NCI-H69 (cell line): ENCODE measurements at regions not wholly inside any gene's neighbourhood (a gene's known extent, or its start where the extent isn't known, plus 50 kb on each side); places are given as distances from the start of the nearest gene placed in this dataset.
"Not testable (repeated sequence)": the region's sequence is repeated elsewhere in the genome, so short reads cannot be mapped to it uniquely, and the experiment has no call there.

Experiments
- DNase-seq: peaks from one replicate; lab custom pipeline; 2025; lab: John Stamatoyannopoulos, UW

DNA sequence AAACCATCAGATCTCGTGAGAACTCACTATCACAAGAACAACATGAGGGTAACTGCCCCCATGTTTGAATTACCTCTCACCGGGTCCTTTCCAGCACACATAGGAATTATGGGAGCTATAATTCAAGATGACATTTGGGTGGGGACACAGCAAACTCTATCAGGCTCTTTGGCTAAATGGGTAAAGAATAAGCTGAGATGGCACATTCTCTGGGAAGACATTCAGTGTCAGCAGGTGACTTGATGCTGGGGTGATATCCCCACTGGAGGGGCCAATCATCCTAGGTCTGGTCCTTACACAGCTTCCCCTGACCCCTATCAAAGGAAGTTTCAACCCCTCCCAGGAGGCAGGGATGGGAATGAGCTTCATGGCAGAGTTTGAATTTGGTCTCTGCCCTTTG lies 664.0 kb upstream of the EEF2KMT start:
- no peak for DNase-seq

DNA sequence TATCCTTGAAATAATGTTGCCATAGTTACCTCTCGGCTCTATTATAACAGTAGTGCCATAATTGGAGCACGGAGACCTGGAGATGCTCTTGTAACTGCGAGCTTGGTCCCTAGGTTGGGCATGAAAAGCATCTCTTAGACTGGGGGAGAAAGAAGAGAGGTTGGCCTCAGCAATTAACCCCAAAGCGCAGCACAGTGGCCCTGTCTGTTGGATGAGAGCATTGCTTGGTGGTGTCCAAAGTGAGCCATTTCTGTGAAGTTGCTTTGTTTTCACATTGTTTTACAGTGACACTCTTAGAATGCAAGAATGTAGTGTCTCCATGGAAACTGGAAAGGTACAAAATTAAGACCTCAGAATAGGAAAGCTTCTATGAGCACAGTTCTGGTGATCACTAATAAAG lies 660.7 kb upstream of the EEF2KMT start:
- DNase-seq: no peak

DNA sequence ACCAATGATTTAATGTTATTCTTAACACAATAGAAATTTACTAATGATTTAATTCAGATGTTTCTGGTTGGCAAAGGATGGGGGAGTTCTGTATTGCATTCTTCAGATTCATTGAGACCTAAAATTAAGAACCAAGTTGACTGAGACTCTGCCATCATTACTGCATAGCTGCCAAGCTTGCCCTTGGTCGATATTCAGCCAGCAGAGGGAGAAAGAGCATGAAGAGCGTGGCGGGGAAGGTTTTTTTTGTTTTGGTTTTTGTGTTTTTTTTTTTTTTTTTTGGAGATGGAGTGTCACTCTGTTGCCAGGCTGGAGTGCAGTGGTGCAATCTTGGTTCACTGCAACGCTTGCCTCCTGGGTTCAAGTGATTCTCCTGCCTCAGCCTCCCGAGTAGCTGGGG lies 659.4 kb upstream of the EEF2KMT start:
- DNase-seq: peak; percentile 3

DNA sequence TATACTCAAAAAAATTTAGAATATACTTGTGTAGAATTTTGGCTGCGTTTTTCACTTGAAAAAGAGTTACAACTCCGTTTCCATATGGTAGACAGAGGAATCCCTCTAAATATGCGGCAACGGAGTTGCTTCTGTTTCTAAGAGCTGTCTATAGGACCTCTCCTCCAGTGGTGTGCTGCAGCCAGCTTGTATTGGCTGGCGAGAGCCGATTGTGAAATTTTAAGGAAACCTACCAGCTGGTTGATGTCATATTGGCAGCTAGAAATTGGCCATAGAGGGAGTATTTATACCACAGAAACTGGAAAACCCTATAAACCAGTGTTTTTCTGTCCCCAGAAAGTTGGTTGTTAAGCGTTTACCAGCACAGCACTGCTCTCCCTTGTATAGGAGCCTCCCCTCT lies 655.8 kb upstream of the EEF2KMT start:
- DNase-seq: no peak

DNA sequence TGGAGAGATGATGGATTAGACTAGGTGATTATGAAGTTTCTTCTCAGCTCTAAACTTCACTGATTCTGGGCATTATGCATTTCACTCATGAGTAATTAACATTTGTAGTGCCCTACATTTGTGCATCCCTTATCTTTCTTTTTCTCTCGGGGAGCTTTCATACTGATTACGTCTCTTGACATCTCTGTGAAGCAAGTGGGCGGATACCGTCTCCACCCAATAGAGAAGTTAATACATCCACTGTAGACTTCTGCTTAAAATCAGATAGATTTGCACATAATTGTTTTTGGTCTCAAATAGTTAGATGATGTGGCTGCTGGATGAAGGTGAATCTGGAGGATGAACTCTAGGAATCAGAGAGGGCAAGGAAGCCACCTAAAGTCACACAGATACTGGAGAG lies 653.6 kb upstream of the EEF2KMT start:
- no peak for DNase-seq

DNA sequence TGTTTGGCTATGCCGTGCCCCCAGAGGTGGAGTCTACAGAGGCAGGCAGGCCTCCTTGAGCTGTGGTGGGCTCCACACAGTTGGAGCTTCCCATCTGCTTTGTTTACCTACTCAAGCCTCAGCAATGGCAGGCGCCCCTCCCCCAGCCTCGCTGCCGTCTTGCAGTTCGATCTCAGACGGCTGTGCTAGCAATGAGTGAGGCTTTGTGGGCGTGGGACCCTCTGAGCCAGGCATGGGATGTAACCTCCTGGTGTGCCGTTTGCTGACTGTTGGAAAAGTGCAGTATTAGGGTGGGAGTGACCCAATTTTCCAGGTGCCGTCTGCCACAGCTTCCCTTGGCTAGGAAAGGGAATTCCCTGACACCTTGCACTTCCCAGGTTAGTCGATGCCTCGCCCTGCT lies 652.8 kb upstream of the EEF2KMT start:
- not testable (repeated sequence) for DNase-seq

DNA sequence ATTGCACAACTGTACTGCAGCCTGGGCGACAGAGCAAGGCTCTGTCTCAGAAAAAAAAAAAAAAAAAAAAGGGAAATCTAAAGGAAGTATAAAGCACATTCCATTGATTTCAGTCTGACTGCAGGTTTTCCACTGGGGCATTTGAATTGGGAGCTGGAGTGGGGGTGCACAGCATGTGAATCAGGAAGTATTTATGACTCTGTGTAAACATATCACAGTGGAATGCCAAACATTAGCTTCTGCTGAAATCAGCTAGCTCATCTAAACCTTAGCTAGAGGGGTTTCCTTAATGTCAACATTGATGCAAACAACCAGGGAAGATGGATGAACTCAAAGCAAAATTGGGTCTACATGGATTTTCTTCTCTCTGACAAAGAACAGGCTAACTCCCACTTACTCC lies 641.0 kb upstream of the EEF2KMT start:
- DNase-seq: no peak

DNA sequence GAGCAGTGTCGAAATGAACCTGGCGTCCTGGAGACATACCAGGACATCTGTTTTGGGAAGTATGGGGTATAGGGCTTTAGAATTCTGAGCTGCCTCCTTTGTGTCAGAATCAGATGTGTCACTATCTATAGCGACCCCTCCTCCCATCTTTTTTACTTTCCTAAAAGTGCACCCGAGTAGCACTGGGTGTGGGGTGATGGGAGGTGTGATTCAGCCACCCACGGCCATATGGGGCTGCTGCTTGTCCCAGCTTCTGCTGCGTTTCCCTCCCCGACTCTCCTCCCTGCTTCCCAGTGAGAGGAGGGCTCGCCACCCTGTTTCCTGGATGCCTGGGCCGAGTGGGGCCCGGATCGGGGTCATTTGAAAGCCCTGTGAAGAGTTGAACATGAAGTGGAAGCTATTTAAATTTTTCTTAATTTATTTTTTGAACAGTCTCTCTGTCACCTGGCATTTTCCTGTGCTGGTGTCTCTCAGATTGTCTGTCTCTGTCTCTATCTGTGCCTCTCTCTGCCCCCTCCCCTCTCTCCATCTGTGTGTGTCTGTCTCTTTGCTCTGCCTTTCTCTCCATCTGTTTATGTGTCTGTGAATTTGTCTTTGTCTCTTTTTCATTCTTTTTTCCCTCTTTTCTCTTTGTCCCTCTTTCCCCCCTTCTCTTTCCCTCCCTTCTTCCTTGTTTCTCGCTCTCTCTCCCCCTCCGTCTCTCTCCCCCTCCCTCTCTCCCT lies 638.8 kb upstream of the EEF2KMT start:
- no peak for DNase-seq

DNA sequence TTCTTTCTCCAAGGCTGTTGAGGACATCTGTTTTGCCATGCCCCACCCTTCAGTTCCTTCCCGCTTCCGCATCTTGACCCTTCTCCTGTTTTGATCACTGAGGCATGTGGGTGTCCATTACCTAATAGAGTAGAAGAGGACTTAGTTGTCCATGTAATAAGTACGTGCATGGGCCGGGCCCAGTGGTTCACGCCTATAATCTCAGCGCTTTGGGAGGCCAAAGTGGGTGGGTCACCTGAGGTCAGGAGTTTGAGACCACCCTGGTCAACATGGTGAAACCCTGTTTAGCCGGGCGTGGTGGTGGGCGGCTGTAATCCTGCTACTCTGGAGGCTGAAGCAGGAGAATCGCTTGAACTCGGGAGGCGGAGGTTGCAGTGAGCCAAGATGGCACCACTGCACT lies 637.8 kb upstream of the EEF2KMT start:
- no peak for DNase-seq

DNA sequence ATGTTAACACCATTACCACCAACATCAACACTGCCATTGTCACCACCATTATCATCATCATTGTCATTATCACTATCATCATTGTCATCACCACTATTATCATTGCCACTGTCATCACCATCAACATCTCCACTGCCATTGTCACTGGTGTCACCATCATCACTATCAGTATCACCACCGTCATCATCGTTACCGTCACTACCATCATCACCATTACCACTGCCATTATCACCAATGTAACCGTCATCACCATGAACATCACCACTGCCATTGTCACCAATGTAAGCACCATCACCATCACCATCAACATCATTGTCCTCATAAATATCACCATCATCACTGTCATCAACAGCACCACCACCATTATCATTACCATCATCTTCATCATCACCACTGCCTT lies 633.2 kb upstream of the EEF2KMT start:
- DNase-seq: no peak

DNA sequence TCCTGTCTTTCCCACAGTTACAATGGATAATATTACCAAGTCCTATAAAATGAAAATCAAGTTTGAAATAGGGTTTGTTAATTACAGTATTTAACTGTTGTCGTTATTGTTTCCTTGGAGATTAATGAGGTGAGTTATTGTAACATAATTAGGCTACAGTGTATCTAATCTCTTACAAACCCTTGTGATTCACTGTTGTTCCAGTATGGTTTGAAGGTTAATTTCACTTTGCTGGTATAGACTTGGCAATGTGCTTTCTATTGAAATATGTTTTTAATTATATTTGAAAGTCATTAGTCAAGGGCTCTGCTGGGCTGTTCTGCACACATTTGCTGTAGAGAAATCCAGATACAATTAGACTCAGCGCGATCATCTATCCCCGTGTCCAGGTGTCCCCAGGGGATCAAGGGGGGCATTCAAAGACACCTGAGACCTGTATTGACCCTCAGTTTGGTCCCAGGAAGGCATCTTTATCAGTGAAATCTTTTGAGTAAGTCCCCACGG lies 624.6 kb upstream of the EEF2KMT start:
- DNase-seq: peak; percentile 21

DNA sequence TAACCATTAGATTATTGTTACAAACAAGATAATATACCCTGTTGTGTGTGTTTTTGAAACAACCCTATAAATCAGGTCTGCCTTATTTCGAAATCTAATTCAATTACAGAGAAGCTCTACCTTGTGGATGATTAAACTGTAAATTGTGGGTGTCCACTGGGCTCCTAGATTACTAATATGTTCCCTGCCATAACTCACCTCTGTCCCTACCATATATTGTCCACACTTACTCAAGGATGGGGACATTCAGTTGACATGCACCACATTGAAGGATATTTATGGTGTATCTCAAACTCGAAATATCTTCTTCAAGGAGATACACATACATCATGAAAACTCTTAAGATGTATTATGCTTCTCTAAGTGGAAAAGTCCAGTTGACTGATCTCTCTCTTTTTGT lies 617.6 kb upstream of the EEF2KMT start:
- no peak for DNase-seq

DNA sequence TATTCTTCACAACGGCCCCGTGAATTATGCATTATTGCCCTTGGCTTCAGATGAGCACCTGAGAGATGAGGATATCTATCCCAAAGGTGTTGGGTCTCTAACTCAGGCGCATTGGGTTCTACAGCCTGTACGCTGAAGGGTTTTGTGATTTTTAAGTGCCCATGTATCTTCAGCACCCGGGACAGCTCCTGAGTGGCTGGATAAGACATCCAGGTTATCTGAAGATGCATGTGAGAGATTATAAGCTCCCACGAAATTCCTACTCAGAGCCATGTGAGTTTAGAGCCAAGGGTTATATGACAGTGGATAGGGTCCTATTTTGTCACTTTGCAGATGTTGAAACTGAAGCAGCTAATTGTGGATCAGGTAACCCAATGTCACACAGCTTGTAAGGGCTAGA lies 612.3 kb upstream of the EEF2KMT start:
- no peak for DNase-seq

DNA sequence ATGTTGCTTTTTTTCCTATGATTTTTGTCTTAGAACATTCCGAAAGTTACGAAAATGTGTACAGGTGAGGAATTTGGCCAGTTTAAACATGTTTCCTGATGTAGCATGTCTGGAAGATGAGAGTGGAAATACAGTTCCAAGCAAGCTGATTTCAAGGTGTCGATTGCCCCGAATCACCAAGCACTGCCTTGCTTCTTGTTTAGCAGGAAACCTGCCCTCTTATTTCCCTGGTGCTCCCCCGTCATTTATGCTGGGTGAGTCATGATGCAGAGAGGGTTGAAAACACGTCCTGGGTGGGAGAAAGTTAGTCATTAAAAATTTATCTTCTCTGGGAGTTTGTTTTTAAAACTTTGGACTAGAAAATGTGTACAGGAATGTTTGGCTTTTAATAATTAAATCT lies 608.6 kb upstream of the EEF2KMT start:
- DNase-seq: no peak

DNA sequence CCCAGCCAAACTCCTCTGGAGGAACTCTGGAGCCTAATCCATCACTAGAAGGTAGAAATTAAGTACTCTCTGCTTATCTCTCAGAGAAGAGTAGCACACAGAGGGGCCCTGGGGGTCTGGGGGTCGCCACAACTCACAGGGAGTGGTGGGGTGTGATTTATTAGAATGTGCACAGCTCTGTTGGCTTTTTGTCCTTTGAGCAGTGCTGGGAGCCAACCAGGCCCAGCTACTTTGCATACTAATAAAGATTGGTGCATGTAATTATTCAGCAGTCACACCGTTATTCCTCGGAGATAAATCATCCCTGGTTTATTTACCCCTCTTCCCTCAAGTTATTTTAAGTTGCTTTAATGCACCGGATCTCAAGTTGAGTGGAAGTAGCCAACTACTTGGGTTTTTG lies 606.7 kb upstream of the EEF2KMT start:
- no peak for DNase-seq

DNA sequence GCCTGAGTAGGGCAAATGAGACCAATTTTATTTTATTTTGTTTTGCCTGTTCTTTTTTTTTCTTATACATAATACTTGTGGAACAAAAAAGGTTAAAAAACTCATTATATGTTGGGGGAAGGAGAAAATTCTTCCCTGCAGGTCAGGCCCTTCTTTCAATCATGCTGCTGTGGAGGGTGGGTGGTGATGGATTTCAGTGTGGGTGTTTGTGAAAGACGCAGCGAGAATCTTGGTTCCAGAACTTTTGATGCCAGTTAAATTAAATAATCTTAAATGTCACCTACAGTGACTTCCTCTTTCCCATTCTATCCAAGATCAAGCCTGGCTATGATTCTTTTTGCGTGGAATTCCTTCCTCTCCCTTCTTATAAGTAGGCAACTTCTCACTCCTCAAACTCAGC lies 595.8 kb upstream of the EEF2KMT start:
- no peak for DNase-seq

DNA sequence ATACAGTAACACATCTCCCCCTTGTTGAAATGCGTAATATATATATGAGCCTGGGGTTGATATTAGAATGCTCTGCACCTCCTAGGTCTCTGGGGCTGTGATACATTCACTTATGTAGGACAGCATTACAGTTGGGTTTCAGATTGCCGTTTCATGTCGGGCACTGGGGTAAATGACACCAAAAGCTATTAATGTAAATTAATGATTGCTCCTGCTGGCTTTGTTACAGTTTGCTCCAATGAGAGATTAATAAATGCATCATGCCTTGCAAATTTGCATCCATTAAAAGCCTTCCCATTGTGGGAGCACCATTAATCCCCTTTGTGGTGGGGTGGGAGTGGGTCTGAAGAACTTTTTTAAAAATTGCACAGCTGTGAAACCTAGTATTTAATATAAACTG lies 584.4 kb upstream of the EEF2KMT start:
- DNase-seq: no peak

DNA sequence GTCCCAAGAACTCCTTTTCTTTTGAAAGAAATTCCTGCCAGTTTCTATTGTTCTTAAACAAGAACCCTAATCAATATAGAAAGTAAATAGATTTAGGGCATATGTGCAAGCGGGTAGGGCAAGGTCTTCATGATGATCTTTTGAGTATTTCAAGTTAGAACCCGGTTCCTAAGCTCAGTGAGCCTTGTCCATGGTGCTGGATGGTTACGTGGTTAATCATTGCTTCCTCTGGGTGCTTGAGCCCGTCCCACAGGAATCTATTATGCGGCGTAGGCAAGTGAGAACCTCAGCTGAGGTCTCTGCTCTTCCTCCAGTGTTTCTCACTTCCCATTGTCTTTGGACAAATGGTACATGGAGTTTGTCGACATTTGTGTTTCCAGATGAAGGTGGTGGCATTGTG lies 580.8 kb upstream of the EEF2KMT start:
- no peak for DNase-seq

DNA sequence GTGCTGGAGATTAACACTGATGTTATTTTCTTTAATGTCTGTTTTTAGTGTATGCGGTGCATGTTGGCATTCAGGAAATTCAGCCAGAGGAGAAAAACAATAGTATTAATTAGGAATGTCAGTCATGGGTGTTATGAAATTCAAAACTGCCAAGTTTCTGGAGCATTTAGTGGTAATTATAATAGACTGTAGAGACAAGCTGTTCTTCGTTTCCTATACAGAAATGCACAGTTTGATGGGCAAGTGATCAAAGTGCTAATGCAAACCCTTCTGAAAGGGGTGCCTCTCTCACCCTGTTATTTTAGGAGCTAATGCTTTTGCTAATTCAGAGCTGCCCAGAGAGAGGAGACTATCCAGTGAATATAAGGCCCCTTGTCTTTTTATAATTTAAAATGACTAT lies 573.8 kb upstream of the EEF2KMT start:
- no peak for DNase-seq

DNA sequence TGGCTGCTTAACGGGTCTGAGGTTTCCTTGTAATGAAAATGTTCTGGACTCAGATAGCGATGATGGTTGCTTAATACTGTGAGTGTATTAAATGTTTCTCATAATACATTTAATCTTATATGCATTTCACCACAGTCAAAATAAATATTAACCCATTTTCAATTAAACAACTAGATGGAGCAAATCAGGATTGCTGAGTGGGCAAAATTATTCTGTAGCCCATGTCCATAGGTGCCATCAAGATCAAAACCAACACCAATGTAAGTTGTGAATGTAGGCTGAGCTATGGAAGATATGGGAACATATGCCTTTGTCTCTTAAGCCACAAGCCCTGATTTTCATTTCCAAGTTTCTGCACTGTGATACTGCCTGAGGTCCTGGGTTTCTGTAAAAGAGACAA lies 572.6 kb upstream of the EEF2KMT start:
- DNase-seq: no peak

DNA sequence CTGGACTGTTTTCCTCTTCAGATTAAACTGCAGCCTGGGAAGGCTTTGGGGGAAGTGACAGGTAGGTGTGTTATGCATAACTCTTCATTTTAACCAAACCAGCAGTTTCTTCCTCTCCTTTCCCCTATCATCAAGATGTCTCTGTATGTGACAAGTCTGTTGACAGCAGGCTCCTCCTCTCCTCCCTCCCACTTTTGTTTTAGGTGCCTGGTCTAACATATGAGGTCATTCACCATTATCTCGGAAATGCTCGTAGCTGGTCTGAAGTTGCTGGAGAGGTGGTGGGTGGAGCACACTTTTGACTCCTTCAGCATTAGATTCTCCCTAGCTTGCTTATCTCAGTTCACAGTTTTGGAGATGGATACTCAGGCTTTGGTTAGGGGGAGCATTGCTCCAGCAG lies 571.0 kb upstream of the EEF2KMT start:
- DNase-seq: no peak

DNA sequence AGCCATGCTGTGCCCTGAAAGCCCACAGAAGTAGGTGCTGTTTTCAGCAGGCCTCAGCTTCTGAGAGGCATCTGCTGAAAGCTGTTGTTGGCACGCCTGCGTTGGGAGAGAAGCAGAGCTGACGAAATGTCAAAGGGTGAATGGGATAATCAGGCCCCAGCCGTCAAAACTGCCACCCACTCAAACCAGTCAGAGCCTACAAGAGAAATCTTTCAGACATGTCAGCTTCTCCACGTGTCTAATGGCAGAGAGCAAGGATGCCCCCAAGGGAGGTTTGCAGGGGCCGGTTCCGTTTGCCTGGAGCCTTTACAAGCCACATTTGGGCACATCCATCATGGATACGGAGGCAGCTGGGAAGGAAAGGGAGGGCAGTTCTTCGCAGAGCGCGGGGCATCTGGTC lies 568.2 kb upstream of the EEF2KMT start:
- DNase-seq: no peak

DNA sequence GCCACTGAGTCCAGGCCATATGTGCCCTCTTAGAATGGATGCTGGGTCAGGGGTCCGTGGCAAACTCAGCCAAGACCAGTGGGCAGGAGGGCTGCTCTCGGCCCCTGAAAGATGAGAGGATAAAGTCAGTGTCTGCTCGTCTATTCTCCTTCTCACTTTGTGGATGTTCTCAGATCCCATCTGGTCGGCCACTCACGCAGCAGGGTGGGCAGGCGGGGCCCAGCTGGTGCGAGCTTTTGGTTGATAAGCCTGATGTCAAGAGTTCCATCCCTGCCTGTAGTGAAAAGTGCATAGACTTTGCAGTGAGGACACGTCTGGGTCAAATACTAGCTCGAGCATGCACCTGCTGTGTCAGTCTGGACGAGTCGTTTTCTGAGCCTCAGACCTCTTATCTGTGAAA lies 556.2 kb upstream of the EEF2KMT start:
- no peak for DNase-seq

DNA sequence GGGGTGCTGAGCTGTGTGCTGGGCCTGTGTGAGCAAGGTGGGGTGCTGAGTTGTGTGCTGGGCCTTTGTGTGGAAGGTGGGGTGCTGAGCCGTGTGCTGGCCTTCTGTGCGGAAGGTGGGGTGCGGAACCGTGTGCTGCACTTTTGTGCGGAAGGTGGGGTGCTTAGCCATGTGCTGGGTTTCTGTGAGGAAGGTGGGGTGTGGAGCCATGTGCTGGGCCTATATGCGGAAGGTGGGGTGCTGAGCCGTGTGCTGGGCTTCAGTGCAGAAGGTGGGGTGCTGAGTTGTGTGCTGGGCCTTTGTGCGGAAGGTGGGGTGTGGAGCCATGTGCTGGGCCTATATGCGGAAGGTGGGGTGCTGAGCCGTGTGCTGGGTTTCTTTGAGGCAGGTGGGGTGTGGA lies 555.4 kb upstream of the EEF2KMT start:
- no peak for DNase-seq
